GM12878 (cell line): ENCODE measurements at regions not wholly inside any gene's neighbourhood (a gene's known extent, or its start where the extent isn't known, plus 50 kb on each side); places are given as distances from the start of the nearest gene placed in this dataset.

Source experiments
- ATF7 ChIP-seq: fragments of 450-650 bp; IDR thresholded peaks from 2 replicates; pipeline ENCODE4 v1.6.1; 2016; ENCODE audit warnings: low read depth, mild to moderate bottlenecking
- BCL11A ChIP-seq: IDR thresholded peaks from 2 replicates; pipeline ENCODE4 v1.6.1; 2011; ENCODE audit warnings: low read depth, low read length
- EZH2 ChIP-seq: IDR thresholded peaks from 2 replicates; pipeline ENCODE4 v1.6.1; 2012; ENCODE audit warnings: low read depth, mild to moderate bottlenecking, control low read depth, inconsistent platforms, low read length, borderline replicate concordance; ENCODE audit not compliant: control insufficient read depth
- POLR2AphosphoS2 ChIP-seq: IDR thresholded peaks from 2 replicates; pipeline ENCODE4 v1.6.1; 2011; ENCODE audit warnings: low read depth, mild to moderate bottlenecking, low read length, improper control_type of control experiment, moderate library complexity
- SMC3 ChIP-seq: IDR thresholded peaks from 2 replicates; pipeline ENCODE4 v1.6.1; 2011; ENCODE audit warnings: low read length, improper control_type of control experiment, borderline replicate concordance
- TBL1XR1 ChIP-seq: IDR thresholded peaks from 2 replicates; pipeline ENCODE4 v1.6.1; 2012; ENCODE audit warnings: low read depth, low read length, improper control_type of control experiment
- WRNIP1 ChIP-seq: IDR thresholded peaks from 2 replicates; pipeline ENCODE4 v1.6.1; 2011; ENCODE audit warnings: low read depth, low read length, improper control_type of control experiment, borderline replicate concordance
- ZBED1 ChIP-seq: IDR thresholded peaks from 2 replicates; pipeline ENCODE4 v1.6.1; 2016; ENCODE audit warnings: borderline replicate concordance
- ZSCAN29 ChIP-seq: fragments of 450-650 bp; IDR thresholded peaks from 2 replicates; pipeline ENCODE4 v1.6.1; 2017; ENCODE audit warnings: mild to moderate bottlenecking, moderate library complexity
- TF ChIP-seq, protein P1 (sequence below), 3 experiments: IDR thresholded peaks in 2 of 3; conservative IDR thresholded peaks in 1 of 3; 2 replicates each; pipeline ENCODE4 v1.5.1; 2011; ENCODE audit warnings: low read depth in 3 of 3, low read length in 3 of 3, mild to moderate bottlenecking in 3 of 3, control low read depth in 2 of 3, moderate library complexity in 2 of 3, inconsistent platforms in 1 of 3, mixed read lengths in 1 of 3; ENCODE audit not compliant: control insufficient read depth in 2 of 3, insufficient read depth in 1 of 3; ENCODE audit errors: extremely low read depth in 1 of 3

DNA sequence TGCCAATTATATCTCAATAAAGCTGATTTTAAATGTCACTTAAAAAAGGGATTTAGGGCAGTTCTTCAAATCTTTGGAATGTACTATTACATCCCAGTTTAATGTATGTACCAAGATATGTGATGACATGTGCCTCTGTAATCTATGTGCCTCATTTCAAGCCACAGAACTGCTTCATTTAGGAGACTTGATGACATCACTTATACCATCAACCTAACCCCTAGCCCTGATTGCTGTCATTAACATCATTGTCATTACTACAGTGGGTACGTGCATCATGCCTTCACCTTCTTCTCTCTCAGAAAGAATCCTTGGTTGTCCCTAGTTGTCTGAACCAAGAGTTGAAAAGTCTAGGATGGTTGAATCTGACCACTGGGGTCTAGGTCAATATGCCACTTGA lies 134.3 kb upstream of the RAB11FIP2 start:
- TF ChIP-seq POLR2AphosphoS2 (no peak), EZH2 (no peak), TBL1XR1 (no peak), SMC3 (no peak), BCL11A (no peak), ATF7 (no peak), WRNIP1 (no peak), ZBED1 (no peak), ZSCAN29 (no peak)
- TF ChIP-seq, protein P1, sequence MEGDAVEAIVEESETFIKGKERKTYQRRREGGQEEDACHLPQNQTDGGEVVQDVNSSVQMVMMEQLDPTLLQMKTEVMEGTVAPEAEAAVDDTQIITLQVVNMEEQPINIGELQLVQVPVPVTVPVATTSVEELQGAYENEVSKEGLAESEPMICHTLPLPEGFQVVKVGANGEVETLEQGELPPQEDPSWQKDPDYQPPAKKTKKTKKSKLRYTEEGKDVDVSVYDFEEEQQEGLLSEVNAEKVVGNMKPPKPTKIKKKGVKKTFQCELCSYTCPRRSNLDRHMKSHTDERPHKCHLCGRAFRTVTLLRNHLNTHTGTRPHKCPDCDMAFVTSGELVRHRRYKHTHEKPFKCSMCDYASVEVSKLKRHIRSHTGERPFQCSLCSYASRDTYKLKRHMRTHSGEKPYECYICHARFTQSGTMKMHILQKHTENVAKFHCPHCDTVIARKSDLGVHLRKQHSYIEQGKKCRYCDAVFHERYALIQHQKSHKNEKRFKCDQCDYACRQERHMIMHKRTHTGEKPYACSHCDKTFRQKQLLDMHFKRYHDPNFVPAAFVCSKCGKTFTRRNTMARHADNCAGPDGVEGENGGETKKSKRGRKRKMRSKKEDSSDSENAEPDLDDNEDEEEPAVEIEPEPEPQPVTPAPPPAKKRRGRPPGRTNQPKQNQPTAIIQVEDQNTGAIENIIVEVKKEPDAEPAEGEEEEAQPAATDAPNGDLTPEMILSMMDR (IDR thresholded peaks at IDR 0.05 in 2 of 3, conservative IDR thresholded peaks at IDR 0.05 in 1 of 3; ENCODE audit: control insufficient read depth in 2 of 3, extremely low read depth in 1 of 3, insufficient read depth in 1 of 3, low read depth in 3 of 3, low read length in 3 of 3), result no peak
